Gastrocnemius medialis (tissue), 4 donors: ENCODE measurements at regions not wholly inside any gene's neighbourhood (a gene's known extent, or its start where the extent isn't known, plus 50 kb on each side); places are given as distances from the start of the nearest gene placed in this dataset.

ENCODE experiments used
- ATAC-seq, 2 donors: fragments of 150-250 bp; one replicate each; pipeline ENCODE4 v1.9.1; 2016
- DNase-seq, 2 donors: peaks; one replicate each; pipeline ENCODE4 v3.0.0-alpha.2; 2019
- H3K27ac ChIP-seq, 4 donors: fragments of 200-600 bp; sonication (generic); 1 replicate in 1 of 4; 2 replicates in 3 of 4; pipeline ENCODE4 v1.5.1; 2016 to 2018; ENCODE audit warnings: mild to moderate bottlenecking in 2 of 4, moderate library complexity in 1 of 4
- H3K27me3 ChIP-seq, 3 donors: fragments of 200-600 bp; sonication (generic) in 2 of 3; 1 replicate in 1 of 3; 2 replicates in 2 of 3; pipeline versions ENCODE4 v1.5.1 to v1.6.0; 2016 to 2019; ENCODE audit warnings: mild to moderate bottlenecking in 1 of 3, moderate library complexity in 1 of 3
- H3K36me3 ChIP-seq, 2 donors: fragments of 200-600 bp; sonication (generic) in 1 of 2; one replicate each; pipeline ENCODE4 v1.5.1; 2017 to 2018
- H3K4me1 ChIP-seq, 2 donors: fragments of 200-600 bp; sonication (generic) in 1 of 2; one replicate each; pipeline ENCODE4 v1.5.1; 2016 to 2017; ENCODE audit warnings: mild to moderate bottlenecking in 2 of 2
- H3K4me3 ChIP-seq, 4 donors: fragments of 200-600 bp; sonication (generic) in 3 of 4; 1 replicate in 1 of 4; 2 replicates in 3 of 4; pipeline ENCODE4 v1.5.1; 2016 to 2019; ENCODE audit warnings: mild to moderate bottlenecking in 2 of 4
- H3K9me3 ChIP-seq, 3 donors: fragments of 200-600 bp; sonication (generic) in 2 of 3; 1 replicate in 1 of 3; 2 replicates in 2 of 3; pipeline ENCODE4 v1.5.1; 2016 to 2019
- CTCF ChIP-seq, 5 experiments: fragments of 450-650 bp in 3 of 5; fragments of 200-600 bp in 2 of 5; sonication (generic) in 2 of 5; IDR thresholded peaks in 4 of 5; conservative IDR thresholded peaks in 1 of 5; 1 replicate in 4 of 5; 2 replicates in 1 of 5; pipeline ENCODE4 v1.5.1; 2016 to 2019; ENCODE audit warnings: antibody characterized with exemption in 5 of 5, mild to moderate bottlenecking in 3 of 5, moderate library complexity in 3 of 5
- POLR2A ChIP-seq, 2 donors: fragments of 450-650 bp; IDR thresholded peaks; one replicate each; pipeline ENCODE4 v1.6.1; 2017; ENCODE audit warnings: antibody characterized with exemption in 2 of 2, mild to moderate bottlenecking in 2 of 2, moderate library complexity in 2 of 2
- in situ Hi-C, 4 donors: fragments of 200-750 bp; cut with MboI; loops; one replicate each; pipeline versions ENCODE4 v1.15.0 to v1.8.0; 2017; ENCODE audit warnings: low sequenced_read_pairs in 4 of 4
- intact Hi-C: fragments of 100-400 bp; cut with DNase I; formaldehyde crosslinking; loops from one replicate; pipeline ENCODE4 v1.15.1; 2023; ENCODE audit warnings: low total_unique reads

DNA sequence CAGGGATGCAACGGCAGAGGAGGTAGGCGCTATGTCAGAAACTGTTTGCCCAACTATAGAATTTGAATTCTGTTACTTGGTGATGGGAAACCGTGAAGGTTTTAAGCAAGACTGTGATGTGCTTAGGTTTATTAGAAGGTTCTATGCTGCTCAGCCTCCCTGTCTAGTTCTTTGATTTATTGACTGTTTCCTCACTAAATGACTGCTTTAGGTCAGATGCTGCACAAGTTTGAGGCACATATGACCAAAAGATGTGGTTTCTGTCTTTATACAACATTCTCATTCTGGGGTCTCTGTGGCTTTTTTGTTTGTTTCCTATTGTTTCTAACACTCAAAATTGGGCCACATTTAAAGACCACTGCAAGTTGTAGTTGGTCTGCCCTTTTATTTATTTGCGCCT, 323.0 kb upstream of the OBI1 start:
- Histone ChIP-seq H3K9me3 (no peaks in the 10 kb centered on the region), H3K27ac (no peak overlapping the region), H3K4me1 (no peaks in the 10 kb centered on the region), H3K36me3 (no peaks in the 10 kb centered on the region), H3K4me3 (no peak overlapping the region), H3K27me3 (no peaks in the 10 kb centered on the region)
- no peak for TF ChIP-seq CTCF (IDR thresholded peaks at IDR 0.05 in 4 of 5, conservative IDR thresholded peaks at IDR 0.05 in 1 of 5)
- no peak for TF ChIP-seq POLR2A (IDR thresholded peaks at IDR 0.05)
- DNase-seq = no peak
- ATAC-seq = no peak
- in situ Hi-C loops (loop anchor here in 2 of 4 donors (10.0 kb wide), 2 partner anchors 837 to 847 kb away; no protein-coding TSS in a partner anchor), intact Hi-C loops (no loop called here)

GRCh38 chr13:78979349-78979748, 320.4 kb upstream of the OBI1 start:
- TF ChIP-seq POLR2A (IDR thresholded peaks at IDR 0.05) (no peak), CTCF (IDR thresholded peaks at IDR 0.05 in 4 of 5, conservative IDR thresholded peaks at IDR 0.05 in 1 of 5) (no peak)
- ATAC-seq (no peak), DNase-seq (no peak)
- Histone ChIP-seq H3K27ac (no peak overlapping the region), H3K4me3 (no peak overlapping the region), H3K4me1 (no peaks in the 10 kb centered on the region), H3K9me3 (no peaks in the 10 kb centered on the region), H3K27me3 (no peaks in the 10 kb centered on the region), H3K36me3 (no peaks in the 10 kb centered on the region)
- intact Hi-C loops = no loop called here
- in situ Hi-C loops = loop anchor here in 2 of 4 donors (5.0 kb wide), 2 partner anchors 837 to 842 kb away; no protein-coding TSS in a partner anchor

GRCh38 chr13:78978381-78978998, 319.5 kb upstream of the OBI1 start:
- Histone ChIP-seq H3K4me1 (no peaks in the 10 kb centered on the region), H3K9me3 (no peaks in the 10 kb centered on the region), H3K27me3 (no peaks in the 10 kb centered on the region), H3K27ac (no peak overlapping the region), H3K4me3 (no peak overlapping the region), H3K36me3 (no peaks in the 10 kb centered on the region)
- intact Hi-C loops (no loop called here), in situ Hi-C loops (loop anchor here in 2 of 4 donors (5.0 kb wide), 2 partner anchors 836 to 841 kb away; no protein-coding TSS in a partner anchor)
- no peak for DNase-seq
- TF ChIP-seq POLR2A (IDR thresholded peaks at IDR 0.05) (no peak), CTCF (IDR thresholded peaks at IDR 0.05 in 4 of 5, conservative IDR thresholded peaks at IDR 0.05 in 1 of 5) (peak in 4 of 5 experiments; percentile 43 to 61 (median 52))
- peak; percentile 36 to 62 for ATAC-seq

- H3K27ac ChIP-seq = no peak overlapping the region
- intact Hi-C loops = no loop called here
- H3K36me3 ChIP-seq = no peaks in the 10 kb centered on the region
- DNase-seq (no peak), ATAC-seq (no peak)
- in situ Hi-C loops = loop anchor here in 2 of 4 donors (5.0 kb wide), 2 partner anchors 835 to 840 kb away; no protein-coding TSS in a partner anchor
- TF ChIP-seq POLR2A (IDR thresholded peaks at IDR 0.05) (no peak), CTCF (IDR thresholded peaks at IDR 0.05 in 4 of 5, conservative IDR thresholded peaks at IDR 0.05 in 1 of 5) (no peak)
- no peaks in the 10 kb centered on the region for H3K4me1 ChIP-seq
- H3K4me3 ChIP-seq = no peak overlapping the region
- H3K9me3 ChIP-seq = no peaks in the 10 kb centered on the region
- no peaks in the 10 kb centered on the region for H3K27me3 ChIP-seq
These were observed 318.4 kb upstream of the OBI1 start for GRCh38 chr13:78977311-78977710.
